LNCAP (cell line): ENCODE measurements at regions not wholly inside any gene's neighbourhood (a gene's known extent, or its start where the extent isn't known, plus 50 kb on each side); places are given as distances from the start of the nearest gene placed in this dataset.

Experiments used
- CTCF ChIP-seq: fragments of 450-650 bp; IDR thresholded peaks from 2 replicates; pipeline ENCODE4 v1.5.1; 2017; ENCODE audit warnings: mild to moderate bottlenecking

GRCh38 chr6:27528714-27529113, 55.8 kb upstream of the ZNF184 start:
- TF ChIP-seq CTCF = no peak
